Astrocyte (in vitro differentiated cells and primary cell): ENCODE measurements at regions not wholly inside any gene's neighbourhood (a gene's known extent, or its start where the extent isn't known, plus 50 kb on each side); places are given as distances from the start of the nearest gene placed in this dataset.

Experiments
- EZH2 ChIP-seq: IDR thresholded peaks from 2 replicates; pipeline ENCODE4 v1.6.1; 2012; ENCODE audit warnings: mild to moderate bottlenecking, low read length, inconsistent platforms; ENCODE audit not compliant: insufficient read depth
- TF ChIP-seq, protein P1 (sequence below): IDR thresholded peaks from 2 replicates; pipeline ENCODE4 v1.5.1; 2011; ENCODE audit warnings: low read depth, mild to moderate bottlenecking, inconsistent platforms, low read length, moderate library complexity; ENCODE audit not compliant: insufficient read depth

DNA sequence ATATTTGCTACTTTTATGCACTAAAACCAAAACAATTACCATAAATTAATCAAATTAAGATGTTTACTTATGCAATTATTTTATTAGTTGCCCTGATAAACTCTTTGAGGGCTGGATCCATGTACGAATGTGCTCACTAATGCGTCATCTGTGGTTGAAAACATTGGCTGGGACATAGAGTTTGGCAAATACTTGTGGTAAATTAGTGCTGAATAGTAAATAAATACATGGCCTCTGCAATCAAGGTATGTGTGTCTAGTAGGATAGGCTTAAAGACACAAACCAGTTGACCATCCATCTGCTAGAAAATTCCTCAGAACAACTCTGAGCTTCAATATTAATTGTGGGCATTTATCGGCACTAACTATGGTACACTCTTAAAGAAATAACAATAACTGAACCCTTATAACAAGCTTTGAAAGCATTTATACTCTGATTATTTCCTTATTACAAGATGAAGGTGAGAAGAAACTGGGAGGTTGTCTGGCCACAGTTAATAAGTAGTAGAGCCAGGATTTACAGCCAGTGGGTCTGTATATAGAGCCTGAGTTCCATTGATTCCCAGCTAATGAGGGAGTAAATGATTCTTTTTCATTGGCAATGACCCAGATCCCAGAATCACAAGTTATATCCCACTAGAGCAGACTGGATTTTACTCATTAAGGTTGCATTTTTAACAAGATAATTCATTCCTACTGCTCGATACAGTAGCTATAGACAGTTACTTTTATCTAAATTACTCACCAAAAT, 169.5 kb upstream of the CNTN6 start:
- TF ChIP-seq, protein P1, sequence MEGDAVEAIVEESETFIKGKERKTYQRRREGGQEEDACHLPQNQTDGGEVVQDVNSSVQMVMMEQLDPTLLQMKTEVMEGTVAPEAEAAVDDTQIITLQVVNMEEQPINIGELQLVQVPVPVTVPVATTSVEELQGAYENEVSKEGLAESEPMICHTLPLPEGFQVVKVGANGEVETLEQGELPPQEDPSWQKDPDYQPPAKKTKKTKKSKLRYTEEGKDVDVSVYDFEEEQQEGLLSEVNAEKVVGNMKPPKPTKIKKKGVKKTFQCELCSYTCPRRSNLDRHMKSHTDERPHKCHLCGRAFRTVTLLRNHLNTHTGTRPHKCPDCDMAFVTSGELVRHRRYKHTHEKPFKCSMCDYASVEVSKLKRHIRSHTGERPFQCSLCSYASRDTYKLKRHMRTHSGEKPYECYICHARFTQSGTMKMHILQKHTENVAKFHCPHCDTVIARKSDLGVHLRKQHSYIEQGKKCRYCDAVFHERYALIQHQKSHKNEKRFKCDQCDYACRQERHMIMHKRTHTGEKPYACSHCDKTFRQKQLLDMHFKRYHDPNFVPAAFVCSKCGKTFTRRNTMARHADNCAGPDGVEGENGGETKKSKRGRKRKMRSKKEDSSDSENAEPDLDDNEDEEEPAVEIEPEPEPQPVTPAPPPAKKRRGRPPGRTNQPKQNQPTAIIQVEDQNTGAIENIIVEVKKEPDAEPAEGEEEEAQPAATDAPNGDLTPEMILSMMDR = no peak
- TF ChIP-seq EZH2 = no peak
